ENCODE measurements at regions not wholly inside any gene's neighbourhood (a gene's known extent, or its start where the extent isn't known, plus 50 kb on each side); places are given as distances from the start of the nearest gene placed in this dataset.

- TF ChIP-seq EZH2 (IDR thresholded peaks at IDR 0.05; ENCODE audit: borderline replicate concordance, insufficient read depth, low read depth, low read length, poor library complexity, severe bottlenecking) = no peak
- no peak for TF ChIP-seq CTCF (IDR thresholded peaks at IDR 0.05)
These were observed 194.8 kb upstream of the NRP1 start for GRCh38 chr10:33529234-33529633.

All from B cell (primary cell).